ENCODE measurements at regions not wholly inside any gene's neighbourhood (a gene's known extent, or its start where the extent isn't known, plus 50 kb on each side); places are given as distances from the start of the nearest gene placed in this dataset.
"Not testable (repeated sequence)": the region's sequence is repeated elsewhere in the genome, so short reads cannot be mapped to it uniquely, and the experiment has no call there.

- H3K36me3 ChIP-seq, result no peaks in the 10 kb centered on the region
- H3K27ac ChIP-seq, result peak overlapping the region; percentile 5 to 64 (median 59)
- intact Hi-C loops (cut with DNase I), result no loop called here
- TF ChIP-seq POLR2AphosphoS5 (IDR thresholded peaks at IDR 0.05) (no peak), CTCF (IDR thresholded peaks at IDR 0.05) (no peak)
- H3K9me3 ChIP-seq, result no peaks in the 10 kb centered on the region
- H3K4me1 ChIP-seq, result peaks cover 0 to 24% (median 14%) of the 10 kb centered on the region in 4 donors
- WGBS, 2 donors, result 53 to 67% methylated on average over 18 of the region's 18 CpGs
- H3K27me3 ChIP-seq, result peaks cover 0 to 41% (median 5%) of the 10 kb centered on the region in 3 donors
- DNase-seq, result peak; percentile 53
- H3K4me3 ChIP-seq, result no peak overlapping the region
These were observed 95.3 kb upstream of the FGF3 start for GRCh38 chr11:69914286-69915150.

- no peaks in the 10 kb centered on the region for H3K36me3 ChIP-seq
- no peak overlapping the region for H3K4me3 ChIP-seq
- intact Hi-C loops (cut with DNase I), result no loop called here
- H3K27ac ChIP-seq, result peak overlapping the region; percentile 50 to 64 (median 59)
- DNase-seq, result no peak
- peaks cover 0 to 40% (median 0%) of the 10 kb centered on the region in 3 donors for H3K27me3 ChIP-seq
- WGBS, 2 donors, result 47 to 51% methylated on average over 6 of the region's 6 CpGs
- H3K4me1 ChIP-seq, result peaks cover 0 to 24% (median 14%) of the 10 kb centered on the region in 4 donors
- no peaks in the 10 kb centered on the region for H3K9me3 ChIP-seq
- TF ChIP-seq POLR2AphosphoS5 (IDR thresholded peaks at IDR 0.05), result no peak
- no peak for TF ChIP-seq EP300 (IDR thresholded peaks at IDR 0.05)
- TF ChIP-seq CTCF (IDR thresholded peaks at IDR 0.05), result no peak
- TF ChIP-seq POLR2A (IDR thresholded peaks at IDR 0.05), result no peak
These were observed 95.9 kb upstream of the FGF3 start for GRCh38 chr11:69915151-69915500.

- Histone ChIP-seq H3K27ac (peak overlapping the region; percentile 50 to 64 (median 59)), H3K4me1 (peaks cover 0 to 24% (median 14%) of the 10 kb centered on the region in 4 donors), H3K27me3 (peaks cover 0 to 38% (median 0%) of the 10 kb centered on the region in 3 donors), H3K4me3 (peak overlapping the region in 3 of 4 donors; percentile 7 to 12 (median 9)), H3K36me3 (no peaks in the 10 kb centered on the region), H3K9me3 (no peaks in the 10 kb centered on the region)
- 12 to 21% methylated on average over 18 of the region's 18 CpGs for WGBS, 2 donors
- intact Hi-C loops (cut with DNase I), result no loop called here
- TF ChIP-seq POLR2A (IDR thresholded peaks at IDR 0.05) (no peak), CTCF (IDR thresholded peaks at IDR 0.05) (peak; percentile 30 to 74 (median 61))
- peak; percentile 84 for DNase-seq
These were observed 96.5 kb upstream of the FGF3 start for GRCh38 chr11:69915501-69916250.

GRCh38 chr11:69916251-69916649 is 97.0 kb upstream of the FGF3 start:
- H3K4me3 ChIP-seq; H3K9me3 ChIP-seq; H3K36me3 ChIP-seq; intact Hi-C loops (cut with DNase I): not testable (repeated sequence)
- H3K27me3 ChIP-seq, result peaks cover 0 to 38% (median 0%) of the 10 kb centered on the region in 3 donors
- peaks cover 0 to 24% (median 14%) of the 10 kb centered on the region in 4 donors for H3K4me1 ChIP-seq
- peak overlapping the region; percentile 50 to 64 (median 59) for H3K27ac ChIP-seq
- 27 to 50% methylated on average over 8 of the region's 8 CpGs for WGBS, 2 donors
- DNase-seq, result peak; percentile 50

GRCh38 chr11:69916806-69917387 is 97.7 kb upstream of the FGF3 start:
- Histone ChIP-seq H3K4me3 (no peak overlapping the region), H3K9me3 (no peaks in the 10 kb centered on the region), H3K36me3 (no peaks in the 10 kb centered on the region), H3K27ac (peak overlapping the region in 2 of 4 donors; percentile 58 to 60), H3K27me3 (peaks cover 0 to 38% (median 0%) of the 10 kb centered on the region in 3 donors), H3K4me1 (peaks cover 0 to 24% (median 14%) of the 10 kb centered on the region in 4 donors)
- no peak for DNase-seq
- WGBS, 2 donors, result 43 to 93% methylated on average over 2 of the region's 2 CpGs
- intact Hi-C loops (cut with DNase I), result no loop called here
- no peak for TF ChIP-seq CTCF (IDR thresholded peaks at IDR 0.05)
- no peak for TF ChIP-seq EP300 (IDR thresholded peaks at IDR 0.05)
- TF ChIP-seq POLR2AphosphoS5 (IDR thresholded peaks at IDR 0.05), result no peak
- TF ChIP-seq POLR2A (IDR thresholded peaks at IDR 0.05), result no peak

Measured in sigmoid colon (tissue), 6 donors.